IMR-90 (cell line): ENCODE measurements at regions not wholly inside any gene's neighbourhood (a gene's known extent, or its start where the extent isn't known, plus 50 kb on each side); places are given as distances from the start of the nearest gene placed in this dataset.

ENCODE experiments used
- ATAC-seq: fragments of 200-7000 bp; cut with Tn5 transposase; 2 replicates; pipeline ENCODE4 v1.9.1; 2020; ENCODE audit warnings: low read depth, mild to moderate bottlenecking, moderate library complexity
- BruUV-seq: library from RNA; stranded (reverse); fragments of 400-500 nt; replicated peaks from 2 replicates; lab custom pipeline; 2021; lab: Mats Ljungman, UMichigan
- CTCF ChIA-PET: fragments of 300-600 bp; formaldehyde crosslinking; extraction: SDS; loops from one replicate; lab custom pipeline; 2021; ENCODE audit warnings: antibody characterized with exemption; lab: Yijun Ruan, JAX
- POLR2A ChIA-PET: fragments of 300-600 bp; sonication (Branson Sonifier 250); formaldehyde crosslinking; loops from one replicate; lab custom pipeline; 2022; ENCODE audit warnings: antibody characterized with exemption; ENCODE audit not compliant: unreplicated experiment; lab: Charles Lee
- DNase-seq: peaks from one replicate; pipeline ENCODE4 v3.0.0; 2013
- H2AFZ ChIP-seq: replicated peaks from 2 replicates; pipeline ENCODE3; 2013; ENCODE audit warnings: low read length, mild to moderate bottlenecking; ENCODE audit not compliant: poor library complexity
- H2AK5ac ChIP-seq: 2 replicates; pipeline ENCODE4 v1.6.1; 2013; ENCODE audit warnings: low read depth, low read length, inconsistent platforms
- H2AK9ac ChIP-seq: replicated peaks from 2 replicates; pipeline ENCODE3; 2013; ENCODE audit warnings: mild to moderate bottlenecking, low read depth, low read length, moderate library complexity; ENCODE audit not compliant: poor library complexity
- H2BK120ac ChIP-seq: 2 replicates; pipeline ENCODE4 v1.6.1; 2013; ENCODE audit warnings: low read depth, low read length, inconsistent platforms
- H2BK15ac ChIP-seq: 3 replicates; pipeline ENCODE4 v1.6.1; 2013; ENCODE audit warnings: low read depth, low read length, inconsistent platforms
- H2BK20ac ChIP-seq: 2 replicates; pipeline ENCODE4 v1.6.1; 2013; ENCODE audit warnings: low read depth, mild to moderate bottlenecking, inconsistent platforms, low read length, moderate library complexity
- H2BK5ac ChIP-seq: 2 replicates; pipeline ENCODE4 v1.6.1; 2013; ENCODE audit warnings: mild to moderate bottlenecking, low read depth, low read length, inconsistent platforms; ENCODE audit not compliant: poor library complexity, severe bottlenecking
- H3K14ac ChIP-seq: replicated peaks from 2 replicates; pipeline ENCODE4 v1.6.1; 2013; ENCODE audit warnings: low read depth, low read length, inconsistent platforms
- H3K18ac ChIP-seq: 2 replicates; pipeline ENCODE4 v1.6.1; 2013; ENCODE audit warnings: low read depth, low read length, control low read depth
- H3K23ac ChIP-seq: 2 replicates; pipeline ENCODE4 v1.6.1; 2013; ENCODE audit warnings: low read depth, low read length, inconsistent platforms
- H3K27ac ChIP-seq: 2 replicates; pipeline ENCODE4 v1.5.1; 2013; ENCODE audit warnings: mild to moderate bottlenecking, control low read depth, low read length; ENCODE audit not compliant: insufficient read depth
- H3K27me3 ChIP-seq: 2 replicates; pipeline ENCODE4 v1.6.1; 2013; ENCODE audit warnings: low read length; ENCODE audit not compliant: control insufficient read depth, insufficient read depth
- H3K36me3 ChIP-seq: 2 replicates; pipeline ENCODE4 v1.6.1; 2013; ENCODE audit warnings: low read length, mixed read lengths; ENCODE audit not compliant: control insufficient read depth, insufficient read depth
- H3K4ac ChIP-seq: 2 replicates; pipeline ENCODE4 v1.6.1; 2013; ENCODE audit warnings: low read depth, low read length, inconsistent platforms
- H3K4me1 ChIP-seq: 2 replicates; pipeline ENCODE4 v1.6.1; 2013; ENCODE audit warnings: low read length, mixed read lengths; ENCODE audit not compliant: control insufficient read depth, insufficient read depth
- H3K4me2 ChIP-seq: 2 replicates; pipeline ENCODE4 v1.6.1; 2013; ENCODE audit warnings: low read depth, mild to moderate bottlenecking, control low read depth, low read length, moderate library complexity
- H3K4me3 ChIP-seq: 2 replicates; pipeline ENCODE4 v1.5.1; 2013; ENCODE audit warnings: low read depth, mild to moderate bottlenecking, control low read depth, low read length, moderate library complexity; ENCODE audit not compliant: insufficient read depth
- H3K56ac ChIP-seq: 2 replicates; pipeline ENCODE4 v1.6.1; 2013; ENCODE audit warnings: low read length, inconsistent platforms; ENCODE audit not compliant: insufficient read depth; ENCODE audit errors: extremely low read depth
- H3K79me1 ChIP-seq, 2 experiments: 2 replicates each; pipeline ENCODE4 v1.6.1; 2013; ENCODE audit warnings: low read length in 2 of 2, inconsistent platforms in 1 of 2, low read depth in 1 of 2
- H3K9ac ChIP-seq: 2 replicates; pipeline ENCODE4 v1.6.1; 2013; ENCODE audit warnings: low read depth, low read length, control low read depth
- H3K9me1 ChIP-seq: 2 replicates; pipeline ENCODE4 v1.6.1; 2013; ENCODE audit warnings: low read length, inconsistent platforms; ENCODE audit not compliant: insufficient read depth
- H3K9me3 ChIP-seq: 2 replicates; pipeline ENCODE4 v1.6.1; 2013; ENCODE audit warnings: low read length; ENCODE audit not compliant: control insufficient read depth, insufficient read depth
- H4K20me1 ChIP-seq: 2 replicates; pipeline ENCODE4 v1.6.1; 2013; ENCODE audit warnings: low read length, inconsistent platforms; ENCODE audit not compliant: insufficient read depth
- H4K5ac ChIP-seq: 2 replicates; pipeline ENCODE4 v1.6.1; 2013; ENCODE audit warnings: mild to moderate bottlenecking, low read depth, low read length, control low read depth
- H4K8ac ChIP-seq, 2 experiments: 2 replicates each; pipeline ENCODE4 v1.6.1; 2013; ENCODE audit warnings: low read depth in 2 of 2, low read length in 2 of 2, control low read depth in 1 of 2, inconsistent platforms in 1 of 2
- H4K91ac ChIP-seq: 2 replicates; pipeline ENCODE4 v1.6.1; 2013; ENCODE audit warnings: low read depth, low read length, inconsistent platforms; ENCODE audit not compliant: insufficient read depth
- BHLHE40 ChIP-seq: fragments of 150-350 bp; IDR thresholded peaks from 2 replicates; pipeline ENCODE4 v1.6.1; 2016; ENCODE audit warnings: mild to moderate bottlenecking, low read depth, low read length
- FOS ChIP-seq: fragments of 150-350 bp; IDR thresholded peaks from 2 replicates; pipeline ENCODE4 v1.6.1; 2016; ENCODE audit warnings: low read depth, low read length
- MAFK ChIP-seq: IDR thresholded peaks from 2 replicates; pipeline ENCODE4 v1.6.1; 2012; ENCODE audit warnings: low read depth, low read length, improper control_type of control experiment
- RAD21 ChIP-seq: IDR thresholded peaks from 2 replicates; pipeline ENCODE4 v1.6.1; 2012; ENCODE audit warnings: low read length, improper control_type of control experiment
- WGBS, 2 experiments: methylation state at CpG; one replicate each; pipeline versions ENCODE4 v1.1.5 to v1.1.7; 2013; ENCODE audit warnings: missing lambda C conversion rate in 2 of 2; ENCODE audit not compliant: insufficient read length in 1 of 2; ENCODE audit errors: extremely low coverage in 2 of 2; 5-methylcytosine and 5-hydroxymethylcytosine counted together
- dilution Hi-C: fragments of 300-500 bp; cut with HindIII; formaldehyde crosslinking; loops from one replicate; pipeline ENCODE4 v1.14.3; 2018; ENCODE audit warnings: low sequenced_read_pairs; ENCODE audit not compliant: unreplicated experiment
- in situ Hi-C: fragments of 300-500 bp; cut with MboI; formaldehyde crosslinking; loops from 3 replicates; pipeline ENCODE4 v1.14.3; 2019; ENCODE audit warnings: low sequenced_read_pairs, inconsistent platforms, mixed read lengths
- intact Hi-C: fragments of 100-400 bp; cut with micrococcal nuclease; formaldehyde crosslinking; loops from 2 replicates; pipeline ENCODE4 v1.10.0; 2022
- TF ChIP-seq, protein P1 (sequence below): fragments of 150-350 bp; IDR thresholded peaks from 2 replicates; pipeline ENCODE4 v1.6.1; 2016; ENCODE audit warnings: low read depth, mild to moderate bottlenecking, low read length, moderate library complexity, borderline replicate concordance

- 45% methylated on average over 3 of the region's 5 CpGs; no CpG with 5 or more reads in 1 of the 2 experiments for WGBS, 2 experiments
- POLR2A ChIA-PET: no interaction called here
- Histone ChIP-seq H3K9me3 (peaks cover 12% of the 10 kb centered on the region), H3K9ac (no peak overlapping the region), H3K4me1 (no peaks in the 10 kb centered on the region), H2BK20ac (no peak overlapping the region), H3K4me3 (no peak overlapping the region), H4K91ac (no peak overlapping the region), H2AFZ (no peak overlapping the region), H3K27ac (no peak overlapping the region), H3K79me1 (no peaks in the 10 kb centered on the region), H4K8ac (no peak overlapping the region), H2AK5ac (no peak overlapping the region), H2BK120ac (no peak overlapping the region), H3K23ac (no peak overlapping the region), H3K36me3 (no peaks in the 10 kb centered on the region), H3K4ac (no peak overlapping the region), H3K27me3 (no peaks in the 10 kb centered on the region), H2BK15ac (no peak overlapping the region), H4K20me1 (no peaks in the 10 kb centered on the region), H3K56ac (no peak overlapping the region), H2BK5ac (no peak overlapping the region), H3K9me1 (no peaks in the 10 kb centered on the region), H4K5ac (no peak overlapping the region), H3K18ac (no peak overlapping the region), H3K4me2 (no peak overlapping the region), H2AK9ac (no peak overlapping the region), H3K14ac (no peak overlapping the region)
- no peak for ATAC-seq
- intact Hi-C loops (no loop called here), in situ Hi-C loops (no loop called here), dilution Hi-C loops (no loop called here)
- no peak for DNase-seq
- CTCF ChIA-PET: no interaction called here
- TF ChIP-seq RAD21: no peak
- no peak for TF ChIP-seq MAFK
- TF ChIP-seq BHLHE40: no peak
- TF ChIP-seq FOS: no peak
- TF ChIP-seq, protein P1, sequence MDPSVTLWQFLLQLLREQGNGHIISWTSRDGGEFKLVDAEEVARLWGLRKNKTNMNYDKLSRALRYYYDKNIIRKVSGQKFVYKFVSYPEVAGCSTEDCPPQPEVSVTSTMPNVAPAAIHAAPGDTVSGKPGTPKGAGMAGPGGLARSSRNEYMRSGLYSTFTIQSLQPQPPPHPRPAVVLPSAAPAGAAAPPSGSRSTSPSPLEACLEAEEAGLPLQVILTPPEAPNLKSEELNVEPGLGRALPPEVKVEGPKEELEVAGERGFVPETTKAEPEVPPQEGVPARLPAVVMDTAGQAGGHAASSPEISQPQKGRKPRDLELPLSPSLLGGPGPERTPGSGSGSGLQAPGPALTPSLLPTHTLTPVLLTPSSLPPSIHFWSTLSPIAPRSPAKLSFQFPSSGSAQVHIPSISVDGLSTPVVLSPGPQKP: no peak
- BruUV-seq: no TSS peak
Measured at GRCh38 chr16:79801646-79802045, 201.1 kb upstream of the MAF start.
